DOHH2 (cell line): ENCODE measurements at regions not wholly inside any gene's neighbourhood (a gene's known extent, or its start where the extent isn't known, plus 50 kb on each side); places are given as distances from the start of the nearest gene placed in this dataset.

Source experiments
- H3F3A ChIP-seq: fragments of 200-600 bp; sonication (generic), shearing (Covaris generic); 2 replicates; pipeline ENCODE4 v1.6.0; 2016; ENCODE audit warnings: antibody characterized with exemption, mild to moderate bottlenecking; ENCODE audit not compliant: control insufficient read depth, insufficient read depth
- H3K27ac ChIP-seq: fragments of 200-600 bp; sonication (generic); 2 replicates; pipeline ENCODE4 v1.5.1; 2014; ENCODE audit warnings: low read depth, mild to moderate bottlenecking, low read length, moderate library complexity
- H3K27me3 ChIP-seq: fragments of 200-600 bp; sonication (generic); 2 replicates; pipeline ENCODE4 v1.6.1; 2014; ENCODE audit warnings: mild to moderate bottlenecking, low read length, mixed read lengths; ENCODE audit not compliant: control insufficient read depth
- H3K36me3 ChIP-seq: fragments of 200-600 bp; sonication (generic); 2 replicates; pipeline ENCODE4 v1.6.1; 2014; ENCODE audit warnings: mild to moderate bottlenecking, low read length, moderate library complexity, mixed read lengths; ENCODE audit not compliant: control insufficient read depth
- H3K4me1 ChIP-seq: fragments of 200-600 bp; sonication (generic); 2 replicates; pipeline ENCODE4 v1.6.1; 2014; ENCODE audit warnings: mild to moderate bottlenecking, low read length, mixed read lengths; ENCODE audit not compliant: control insufficient read depth
- H3K4me2 ChIP-seq: fragments of 200-600 bp; sonication (generic); 2 replicates; pipeline ENCODE4 v1.6.0; 2014; ENCODE audit warnings: mild to moderate bottlenecking, low read length, moderate library complexity
- H3K4me3 ChIP-seq: fragments of 200-600 bp; sonication (generic); 2 replicates; pipeline ENCODE4 v1.5.1; 2014; ENCODE audit warnings: mild to moderate bottlenecking, low read length, mixed read lengths
- H3K79me2 ChIP-seq: fragments of 200-600 bp; sonication (generic); 2 replicates; pipeline ENCODE4 v1.6.1; 2014; ENCODE audit warnings: mild to moderate bottlenecking, low read length, mixed read lengths; ENCODE audit not compliant: control insufficient read depth
- H3K9me2 ChIP-seq: fragments of 200-600 bp; sonication (generic); replicated peaks from 2 replicates; pipeline ENCODE4 v1.6.1; 2014; ENCODE audit warnings: mild to moderate bottlenecking, low read length, mixed read lengths; ENCODE audit not compliant: control insufficient read depth
- H3K9me3 ChIP-seq: fragments of 200-600 bp; sonication (generic); 2 replicates; pipeline ENCODE4 v1.6.1; 2014; ENCODE audit warnings: antibody characterized with exemption, low read length, mixed read lengths; ENCODE audit not compliant: control insufficient read depth, insufficient read depth
- H4K20me1 ChIP-seq: fragments of 200-600 bp; sonication (generic); 2 replicates; pipeline ENCODE4 v1.6.0; 2014; ENCODE audit warnings: low read depth, mild to moderate bottlenecking, antibody characterized with exemption, low read length, moderate library complexity; ENCODE audit not compliant: control insufficient read depth, insufficient read depth
- EZH2phosphoT487 ChIP-seq: fragments of 200-600 bp; sonication (generic); IDR thresholded peaks from 2 replicates; pipeline ENCODE4 v1.6.1; 2017; ENCODE audit warnings: borderline replicate concordance, mild to moderate bottlenecking, antibody characterized with exemption, low read length, moderate library complexity, mixed read lengths
- TF ChIP-seq, protein P1 (sequence below): fragments of 200-600 bp; sonication (generic); IDR thresholded peaks from one replicate; pipeline ENCODE4 v1.5.1; 2014; ENCODE audit warnings: antibody characterized with exemption, mild to moderate bottlenecking, low read depth, low read length; ENCODE audit not compliant: poor library complexity, severe bottlenecking

GRCh38 chr11:109148669-109149068, 273.3 kb upstream of the C11orf87 start:
- Histone ChIP-seq H3F3A (no peaks in the 10 kb centered on the region), H3K36me3 (no peaks in the 10 kb centered on the region), H3K79me2 (no peaks in the 10 kb centered on the region), H3K9me3 (no peaks in the 10 kb centered on the region), H3K4me2 (no peak overlapping the region), H3K4me3 (no peak overlapping the region), H3K27me3 (no peaks in the 10 kb centered on the region), H4K20me1 (no peaks in the 10 kb centered on the region), H3K9me2 (no peaks in the 10 kb centered on the region; the same call in 1 of the 2 replicates), H3K4me1 (no peaks in the 10 kb centered on the region), H3K27ac (no peak overlapping the region)
- no peak for TF ChIP-seq EZH2phosphoT487
- TF ChIP-seq, protein P1, sequence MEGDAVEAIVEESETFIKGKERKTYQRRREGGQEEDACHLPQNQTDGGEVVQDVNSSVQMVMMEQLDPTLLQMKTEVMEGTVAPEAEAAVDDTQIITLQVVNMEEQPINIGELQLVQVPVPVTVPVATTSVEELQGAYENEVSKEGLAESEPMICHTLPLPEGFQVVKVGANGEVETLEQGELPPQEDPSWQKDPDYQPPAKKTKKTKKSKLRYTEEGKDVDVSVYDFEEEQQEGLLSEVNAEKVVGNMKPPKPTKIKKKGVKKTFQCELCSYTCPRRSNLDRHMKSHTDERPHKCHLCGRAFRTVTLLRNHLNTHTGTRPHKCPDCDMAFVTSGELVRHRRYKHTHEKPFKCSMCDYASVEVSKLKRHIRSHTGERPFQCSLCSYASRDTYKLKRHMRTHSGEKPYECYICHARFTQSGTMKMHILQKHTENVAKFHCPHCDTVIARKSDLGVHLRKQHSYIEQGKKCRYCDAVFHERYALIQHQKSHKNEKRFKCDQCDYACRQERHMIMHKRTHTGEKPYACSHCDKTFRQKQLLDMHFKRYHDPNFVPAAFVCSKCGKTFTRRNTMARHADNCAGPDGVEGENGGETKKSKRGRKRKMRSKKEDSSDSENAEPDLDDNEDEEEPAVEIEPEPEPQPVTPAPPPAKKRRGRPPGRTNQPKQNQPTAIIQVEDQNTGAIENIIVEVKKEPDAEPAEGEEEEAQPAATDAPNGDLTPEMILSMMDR: no peak

GRCh38 chr11:109150581-109150980, 271.4 kb upstream of the C11orf87 start:
- no peak overlapping the region for H3K4me2 ChIP-seq
- H3F3A ChIP-seq: no peaks in the 10 kb centered on the region
- no peak for TF ChIP-seq EZH2phosphoT487
- TF ChIP-seq, protein P1: no peak
- no peaks in the 10 kb centered on the region for H4K20me1 ChIP-seq
- no peaks in the 10 kb centered on the region for H3K9me3 ChIP-seq
- H3K4me1 ChIP-seq: no peaks in the 10 kb centered on the region
- H3K27me3 ChIP-seq: no peaks in the 10 kb centered on the region
- H3K27ac ChIP-seq: no peak overlapping the region
- no peaks in the 10 kb centered on the region for H3K36me3 ChIP-seq
- H3K9me2 ChIP-seq: no peaks in the 10 kb centered on the region
- no peaks in the 10 kb centered on the region for H3K79me2 ChIP-seq
- no peak overlapping the region for H3K4me3 ChIP-seq

GRCh38 chr11:109153836-109154235, 268.2 kb upstream of the C11orf87 start:
- Histone ChIP-seq H3K27ac (no peak overlapping the region), H3K4me3 (no peak overlapping the region)
- no peak for TF ChIP-seq EZH2phosphoT487
- TF ChIP-seq, protein P1: no peak

GRCh38 chr11:109155291-109155690, 266.7 kb upstream of the C11orf87 start:
- Histone ChIP-seq H3K9me2 (no peaks in the 10 kb centered on the region), H3F3A (no peaks in the 10 kb centered on the region), H3K4me1 (no peaks in the 10 kb centered on the region), H3K9me3 (no peaks in the 10 kb centered on the region), H3K79me2 (no peaks in the 10 kb centered on the region), H3K4me3 (no peak overlapping the region), H3K27me3 (no peaks in the 10 kb centered on the region), H3K36me3 (no peaks in the 10 kb centered on the region), H3K27ac (no peak overlapping the region), H4K20me1 (no peaks in the 10 kb centered on the region), H3K4me2 (no peak overlapping the region)
- TF ChIP-seq, protein P1: no peak
- no peak for TF ChIP-seq EZH2phosphoT487

More at GRCh38 chr11:109153836-109154235, 268.2 kb upstream of the C11orf87 start:
- H3K36me3 ChIP-seq: no peaks in the 10 kb centered on the region
- H3K27me3 ChIP-seq: no peaks in the 10 kb centered on the region
- H3K4me2 ChIP-seq: no peak overlapping the region
- H3K9me3 ChIP-seq: no peaks in the 10 kb centered on the region
- H3K79me2 ChIP-seq: no peaks in the 10 kb centered on the region
- H4K20me1 ChIP-seq: no peaks in the 10 kb centered on the region
- no peaks in the 10 kb centered on the region for H3K4me1 ChIP-seq
- no peaks in the 10 kb centered on the region for H3K9me2 ChIP-seq
- no peaks in the 10 kb centered on the region for H3F3A ChIP-seq
